Testis (tissue), 2 donors: ENCODE measurements at regions not wholly inside any gene's neighbourhood (a gene's known extent, or its start where the extent isn't known, plus 50 kb on each side); places are given as distances from the start of the nearest gene placed in this dataset.

Experiments
- CTCF ChIP-seq, 3 experiments: fragments of 450-650 bp in 2 of 3; fragments of 200-600 bp in 1 of 3; sonication (generic) in 1 of 3; IDR thresholded peaks; one replicate each; pipeline ENCODE4 v1.5.1; 2016 to 2019; ENCODE audit warnings: antibody characterized with exemption in 3 of 3, mild to moderate bottlenecking in 2 of 3, moderate library complexity in 1 of 3
- POLR2A ChIP-seq: fragments of 450-650 bp; IDR thresholded peaks from one replicate; pipeline ENCODE4 v1.6.1; 2017; ENCODE audit warnings: antibody characterized with exemption, mild to moderate bottlenecking, moderate library complexity

- TF ChIP-seq CTCF (IDR thresholded peaks at IDR 0.05) (no peak), POLR2A (no peak)
Measured at GRCh38 chr13:84999252-84999651, 800.0 kb downstream of the SLITRK6 start.
